Stomach smooth muscle (tissue), 2 donors: ENCODE measurements at regions not wholly inside any gene's neighbourhood (a gene's known extent, or its start where the extent isn't known, plus 50 kb on each side); places are given as distances from the start of the nearest gene placed in this dataset.

Experiments used
- H3K27ac ChIP-seq: one replicate; pipeline ENCODE4 v1.7.0; 2013; ENCODE audit warnings: mild to moderate bottlenecking, low read length, inconsistent platforms
- H3K27me3 ChIP-seq, 2 donors: one replicate each; pipeline ENCODE4 v1.7.0; 2013; ENCODE audit warnings: low read length in 2 of 2; ENCODE audit not compliant: insufficient read depth in 2 of 2, control insufficient read depth in 1 of 2
- H3K36me3 ChIP-seq, 2 donors: one replicate each; pipeline ENCODE4 v1.7.0; 2013; ENCODE audit warnings: low read length in 2 of 2; ENCODE audit not compliant: control insufficient read depth in 2 of 2, insufficient read depth in 2 of 2
- H3K4me1 ChIP-seq: one replicate; pipeline ENCODE4 v1.7.0; 2013; ENCODE audit warnings: low read length; ENCODE audit not compliant: control insufficient read depth, insufficient read depth
- H3K4me3 ChIP-seq, 2 donors: one replicate each; pipeline ENCODE4 v1.7.0; 2013; ENCODE audit warnings: low read length in 2 of 2
- H3K9ac ChIP-seq, 2 donors: one replicate each; pipeline ENCODE4 v1.7.0; 2013; ENCODE audit warnings: low read length in 2 of 2, mild to moderate bottlenecking in 1 of 2
- H3K9me3 ChIP-seq, 2 donors: one replicate each; pipeline ENCODE4 v1.7.0; 2013; ENCODE audit warnings: low read length in 2 of 2; ENCODE audit not compliant: control insufficient read depth in 2 of 2
- donor health status: healthy.
- donor health status: Pancreatic carcinoma.

DNA sequence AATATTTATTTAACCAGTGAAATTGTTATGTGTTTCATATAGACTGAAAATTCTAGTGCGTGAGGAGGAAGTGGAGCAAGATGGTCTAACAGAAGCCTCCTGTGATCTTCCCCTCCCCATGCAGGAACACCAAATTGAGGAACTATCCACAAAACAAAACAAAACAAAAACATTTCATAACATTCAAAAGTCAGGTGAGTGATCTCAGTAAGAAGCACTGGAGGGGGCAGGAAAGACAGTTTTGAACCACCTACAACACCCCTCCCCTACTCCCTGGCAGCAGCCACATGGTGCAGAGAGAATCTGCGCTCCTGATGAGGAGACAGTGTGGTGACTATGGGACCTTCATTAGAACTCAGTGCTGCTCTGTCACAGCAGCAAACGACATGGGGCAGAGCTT, 221.9 kb upstream of the SEMA3C start:
- no peaks in the 10 kb centered on the region for H3K9me3 ChIP-seq
- no peaks in the 10 kb centered on the region for H3K4me1 ChIP-seq
- no peak overlapping the region for H3K27ac ChIP-seq
- H3K27me3 ChIP-seq, result no peaks in the 10 kb centered on the region
- H3K36me3 ChIP-seq, result no peaks in the 10 kb centered on the region
- H3K9ac ChIP-seq, result no peak overlapping the region
- no peak overlapping the region for H3K4me3 ChIP-seq

DNA sequence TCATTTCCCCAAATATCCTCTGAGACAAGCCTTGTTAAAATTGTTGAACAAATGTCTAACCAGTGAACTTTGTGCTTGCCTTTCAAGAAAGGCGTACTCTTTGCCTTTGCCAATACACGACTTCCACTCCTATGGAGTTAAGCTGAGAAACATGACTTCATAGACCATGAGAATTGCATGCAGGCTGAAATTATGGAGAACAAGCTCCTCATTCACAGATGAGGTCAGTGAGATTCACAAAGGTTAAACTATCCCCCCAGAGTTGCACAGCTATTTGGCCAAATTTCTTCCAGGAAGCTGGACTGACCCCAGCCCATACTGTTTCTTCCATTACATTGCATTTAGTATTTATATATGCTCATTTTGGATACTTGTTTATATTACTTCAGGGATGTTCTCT, 221.4 kb upstream of the SEMA3C start:
- Histone ChIP-seq H3K9me3 (no peaks in the 10 kb centered on the region), H3K27me3 (no peaks in the 10 kb centered on the region), H3K4me3 (no peak overlapping the region), H3K9ac (no peak overlapping the region), H3K27ac (no peak overlapping the region), H3K4me1 (no peaks in the 10 kb centered on the region), H3K36me3 (no peaks in the 10 kb centered on the region)

DNA sequence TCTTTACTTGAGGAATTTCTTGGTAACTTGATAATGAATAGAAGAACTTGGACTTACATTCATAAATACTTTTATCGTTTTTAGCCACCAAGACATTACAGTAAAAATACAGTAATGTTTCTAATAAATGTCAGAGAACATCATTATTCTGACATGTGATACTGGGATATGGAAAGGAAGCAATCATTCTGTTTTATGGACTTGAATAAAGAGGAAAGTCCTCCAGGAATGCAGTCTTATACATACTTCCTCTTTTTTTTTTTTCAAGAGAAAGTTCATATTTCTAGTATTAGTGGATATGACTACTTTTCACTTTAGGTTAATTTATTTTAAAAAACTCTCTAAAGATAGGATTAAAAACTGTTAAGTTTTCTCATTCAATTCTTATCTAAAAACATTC, 220.0 kb upstream of the SEMA3C start:
- Histone ChIP-seq H3K36me3 (no peaks in the 10 kb centered on the region), H3K4me1 (no peaks in the 10 kb centered on the region), H3K9me3 (no peaks in the 10 kb centered on the region), H3K27ac (no peak overlapping the region), H3K9ac (no peak overlapping the region), H3K27me3 (no peaks in the 10 kb centered on the region), H3K4me3 (no peak overlapping the region)

DNA sequence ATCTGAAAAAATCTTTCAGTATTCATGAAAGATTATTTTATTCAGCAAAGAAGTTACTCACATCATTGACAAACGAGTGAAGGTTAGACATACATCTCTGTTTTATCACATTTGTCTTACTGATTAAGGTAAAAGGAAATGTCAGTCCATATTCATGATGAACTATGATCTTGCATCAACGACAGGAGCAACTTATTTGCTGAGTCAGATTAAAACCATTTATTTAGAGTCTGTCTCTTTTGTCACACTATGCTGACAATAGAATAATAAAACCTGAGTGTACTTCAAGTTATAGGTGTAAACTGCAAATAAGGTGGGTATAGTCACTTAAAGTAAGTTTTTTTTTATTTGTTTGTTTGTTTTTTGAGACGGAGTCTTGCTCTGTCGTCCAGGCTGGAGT, 216.5 kb upstream of the SEMA3C start:
- no peak overlapping the region for H3K27ac ChIP-seq
- no peak overlapping the region for H3K4me3 ChIP-seq
- no peak overlapping the region for H3K9ac ChIP-seq
- H3K4me1 ChIP-seq, result no peaks in the 10 kb centered on the region
- no peaks in the 10 kb centered on the region for H3K36me3 ChIP-seq
- no peaks in the 10 kb centered on the region for H3K27me3 ChIP-seq
- no peaks in the 10 kb centered on the region for H3K9me3 ChIP-seq

DNA sequence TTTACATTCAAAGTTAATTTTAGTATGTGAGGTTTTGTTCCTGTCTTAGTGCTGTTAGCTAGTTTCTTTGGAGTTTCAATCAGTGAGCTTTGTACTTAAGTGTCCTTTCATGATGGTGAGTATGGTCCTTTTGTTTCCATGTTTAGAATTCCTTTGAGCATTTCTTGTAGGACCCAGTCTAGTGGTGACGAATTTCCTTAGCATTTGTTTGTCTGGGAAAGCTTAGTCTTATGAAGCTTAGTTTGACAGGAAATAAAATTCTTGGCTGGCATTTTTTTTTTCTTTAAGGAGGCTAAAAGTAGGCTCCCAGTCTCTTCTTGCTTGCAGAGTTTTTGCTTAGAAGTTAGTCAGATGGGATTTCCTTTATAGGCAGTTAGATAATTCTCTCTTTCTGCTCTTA, 209.2 kb upstream of the SEMA3C start:
- Histone ChIP-seq H3K27ac (no peak overlapping the region), H3K4me1 (no peaks in the 10 kb centered on the region), H3K27me3 (no peaks in the 10 kb centered on the region), H3K9me3 (peaks cover 0 to 4% of the 10 kb centered on the region in 2 donors), H3K36me3 (no peaks in the 10 kb centered on the region), H3K9ac (no peak overlapping the region), H3K4me3 (no peak overlapping the region)

DNA sequence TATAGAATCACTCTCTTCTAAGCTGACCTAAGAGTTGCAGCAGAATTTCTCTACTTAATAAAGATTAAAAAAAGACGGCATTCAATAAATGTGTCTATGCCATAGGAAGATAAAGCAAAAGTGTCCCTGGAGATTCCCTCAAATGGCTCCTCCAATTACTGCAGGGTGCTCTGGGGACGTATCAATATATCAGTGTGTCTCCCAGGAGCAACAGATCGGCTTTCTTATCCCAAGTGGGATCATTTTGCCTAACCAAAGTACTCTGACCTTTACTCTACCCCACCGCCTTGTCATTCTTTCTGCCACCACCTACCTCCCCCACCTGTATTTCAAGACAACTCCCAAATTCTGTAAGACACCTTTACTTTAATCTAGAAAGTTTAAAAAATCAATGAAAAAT, 202.0 kb upstream of the SEMA3C start:
- Histone ChIP-seq H3K36me3 (no peaks in the 10 kb centered on the region), H3K4me3 (no peak overlapping the region), H3K9ac (no peak overlapping the region), H3K27me3 (no peaks in the 10 kb centered on the region), H3K9me3 (no peaks in the 10 kb centered on the region), H3K27ac (no peak overlapping the region), H3K4me1 (no peaks in the 10 kb centered on the region)

DNA sequence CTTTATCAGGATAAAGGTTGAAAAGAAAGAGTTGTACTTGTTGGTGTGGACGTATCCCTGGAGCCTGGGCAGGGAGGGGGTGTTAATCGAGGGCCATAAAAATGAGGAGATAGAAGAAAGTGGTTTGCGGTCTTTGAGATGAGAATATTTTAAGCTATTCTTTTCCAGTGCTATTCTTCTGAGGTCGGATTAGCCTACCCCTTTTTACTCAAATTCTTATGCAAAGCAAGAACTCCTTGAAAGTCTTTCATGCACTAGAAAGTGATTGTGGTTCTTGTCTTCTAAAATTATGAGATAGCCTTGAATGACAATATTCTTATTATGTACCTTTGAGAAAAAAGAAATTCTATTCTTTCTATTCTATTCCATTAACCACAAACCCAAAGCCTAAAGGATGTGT, 201.3 kb upstream of the SEMA3C start:
- H3K4me1 ChIP-seq, result no peaks in the 10 kb centered on the region
- H3K9me3 ChIP-seq, result no peaks in the 10 kb centered on the region
- no peak overlapping the region for H3K4me3 ChIP-seq
- no peaks in the 10 kb centered on the region for H3K36me3 ChIP-seq
- H3K27ac ChIP-seq, result no peak overlapping the region
- H3K9ac ChIP-seq, result no peak overlapping the region
- no peaks in the 10 kb centered on the region for H3K27me3 ChIP-seq

DNA sequence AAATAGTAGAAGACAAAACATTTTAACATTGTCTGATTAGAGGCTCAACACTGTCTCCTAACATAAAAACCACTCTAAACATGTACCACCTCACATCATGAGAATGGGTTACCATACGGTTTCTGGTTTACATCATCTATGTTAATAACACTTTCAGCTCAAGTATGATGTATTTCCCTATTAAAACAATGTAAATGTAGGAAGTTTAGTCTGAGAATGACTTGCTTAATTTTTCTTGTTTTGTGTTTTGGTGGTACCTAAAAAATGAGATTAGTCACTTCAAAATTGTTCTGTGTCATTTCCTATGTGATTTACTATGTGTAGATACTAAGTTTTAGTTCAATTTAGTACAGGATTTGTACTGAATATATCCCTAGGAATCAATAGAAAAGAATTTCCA, 195.8 kb upstream of the SEMA3C start:
- H3K27me3 ChIP-seq, result no peaks in the 10 kb centered on the region
- no peak overlapping the region for H3K4me3 ChIP-seq
- H3K9ac ChIP-seq, result no peak overlapping the region
- no peaks in the 10 kb centered on the region for H3K4me1 ChIP-seq
- no peak overlapping the region for H3K27ac ChIP-seq
- H3K9me3 ChIP-seq, result no peaks in the 10 kb centered on the region
- H3K36me3 ChIP-seq, result no peaks in the 10 kb centered on the region

DNA sequence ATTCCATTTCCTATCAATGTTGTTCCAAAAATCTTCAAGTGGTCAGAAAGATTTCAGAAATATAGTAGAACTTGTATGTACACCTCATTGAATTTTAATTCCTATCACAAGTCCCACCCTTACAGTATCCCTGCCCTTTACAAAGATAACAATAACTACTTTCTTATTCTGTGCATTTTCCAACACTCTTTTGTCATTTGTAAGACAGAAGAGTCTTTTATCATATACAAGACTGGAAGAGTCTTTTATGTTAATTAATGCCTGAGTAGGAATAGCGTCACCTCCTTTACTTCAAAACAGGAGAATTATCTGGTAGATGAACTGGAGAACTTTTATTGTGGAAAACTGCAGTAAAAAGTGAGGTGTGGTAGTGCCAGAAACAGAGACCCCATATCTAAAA, 193.9 kb upstream of the SEMA3C start:
- no peak overlapping the region for H3K9ac ChIP-seq
- H3K27me3 ChIP-seq, result no peaks in the 10 kb centered on the region
- no peaks in the 10 kb centered on the region for H3K36me3 ChIP-seq
- no peak overlapping the region for H3K4me3 ChIP-seq
- H3K4me1 ChIP-seq, result no peaks in the 10 kb centered on the region
- H3K27ac ChIP-seq, result no peak overlapping the region
- no peaks in the 10 kb centered on the region for H3K9me3 ChIP-seq

DNA sequence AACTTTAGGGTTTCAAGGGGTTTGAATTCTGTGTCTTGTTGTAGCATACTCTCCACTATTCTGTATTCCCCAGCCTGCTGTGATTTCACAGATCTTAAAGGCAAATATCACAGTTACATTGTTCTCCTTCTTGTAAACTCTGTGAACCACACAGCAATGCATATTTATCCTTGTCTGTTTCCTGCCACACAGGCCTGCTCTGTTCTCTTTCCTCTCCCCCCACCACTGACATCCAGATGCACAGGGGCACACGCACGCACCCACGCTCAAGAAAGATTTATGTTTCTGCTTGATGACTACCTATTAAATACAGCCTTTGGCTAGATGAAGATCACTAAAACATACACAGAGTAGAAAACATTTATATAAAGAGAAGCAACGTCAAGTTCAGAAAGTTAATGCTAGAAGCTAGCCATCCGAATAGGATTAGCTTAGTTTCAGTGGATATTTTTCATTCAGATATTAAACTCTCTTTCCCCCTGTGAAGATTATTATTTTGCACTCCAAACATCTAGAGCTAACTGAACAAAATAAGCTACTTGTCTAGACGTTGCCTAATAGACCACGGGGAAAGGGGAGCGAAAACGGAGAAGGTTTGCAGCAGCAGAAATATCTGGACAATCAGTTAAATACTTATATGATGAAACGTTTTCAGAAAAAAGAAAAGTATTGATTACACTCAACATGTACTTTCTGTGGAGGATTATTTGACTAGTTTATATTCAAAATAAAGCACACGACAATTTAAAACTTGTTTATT, 193.1 kb upstream of the SEMA3C start:
- peak overlapping the region in 1 of 2 donors; percentile 21 for H3K4me3 ChIP-seq
- H3K9me3 ChIP-seq, result no peaks in the 10 kb centered on the region
- H3K27me3 ChIP-seq, result no peaks in the 10 kb centered on the region
- no peaks in the 10 kb centered on the region for H3K4me1 ChIP-seq
- H3K9ac ChIP-seq, result no peak overlapping the region
- H3K27ac ChIP-seq, result peak overlapping the region; percentile 7
- H3K36me3 ChIP-seq, result no peaks in the 10 kb centered on the region

DNA sequence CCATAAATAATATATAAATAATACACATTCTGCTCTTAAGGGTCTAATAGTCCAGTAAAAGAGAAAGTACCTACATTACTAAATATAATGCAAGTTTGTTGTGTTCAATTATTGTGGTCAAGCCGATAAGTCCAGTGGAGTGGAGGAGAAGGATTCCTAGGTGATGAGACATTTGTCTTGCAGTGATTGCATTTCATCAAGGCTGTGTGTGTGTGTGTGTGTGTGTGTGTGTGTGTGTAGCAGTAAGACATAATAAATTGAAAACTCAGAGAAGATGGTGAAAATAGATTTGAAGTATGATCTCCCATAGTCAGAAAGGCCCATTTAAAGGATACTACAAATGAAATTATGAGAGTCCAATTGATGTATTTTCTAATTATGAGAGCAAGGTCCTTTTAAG, 192.5 kb upstream of the SEMA3C start:
- H3K36me3 ChIP-seq, result no peaks in the 10 kb centered on the region
- peak overlapping the region; percentile 7 for H3K27ac ChIP-seq
- no peaks in the 10 kb centered on the region for H3K9me3 ChIP-seq
- no peaks in the 10 kb centered on the region for H3K4me1 ChIP-seq
- H3K27me3 ChIP-seq, result no peaks in the 10 kb centered on the region
- H3K4me3 ChIP-seq, result no peak overlapping the region
- no peak overlapping the region for H3K9ac ChIP-seq
